SU-DHL-6 (cell line): ENCODE measurements at regions not wholly inside any gene's neighbourhood (a gene's known extent, or its start where the extent isn't known, plus 50 kb on each side); places are given as distances from the start of the nearest gene placed in this dataset.

Experiments
- H2AFZ ChIP-seq: fragments of 200-600 bp; sonication (generic); 2 replicates; pipeline ENCODE4 v1.6.1; 2014; ENCODE audit warnings: low read depth, mild to moderate bottlenecking, moderate library complexity, mixed read lengths, antibody characterized with exemption, low read length; ENCODE audit not compliant: severe bottlenecking
- H3F3A ChIP-seq: fragments of 200-600 bp; shearing (Covaris generic); 2 replicates; pipeline ENCODE4 v1.6.0; 2016; ENCODE audit warnings: antibody characterized with exemption, mild to moderate bottlenecking; ENCODE audit not compliant: insufficient read depth
- H3K27ac ChIP-seq: fragments of 200-600 bp; sonication (generic); 2 replicates; pipeline ENCODE4 v1.5.1; 2016; ENCODE audit warnings: low read depth, mild to moderate bottlenecking, low read length, moderate library complexity, mixed read lengths
- H3K27me3 ChIP-seq: fragments of 200-600 bp; sonication (generic), shearing (Covaris generic); 2 replicates; pipeline ENCODE4 v1.6.0; 2014; ENCODE audit warnings: mild to moderate bottlenecking, low read length
- H3K36me3 ChIP-seq: fragments of 200-600 bp; sonication (generic); 2 replicates; pipeline ENCODE4 v1.6.1; 2014; ENCODE audit warnings: mild to moderate bottlenecking, low read length, mixed read lengths
- H3K4me2 ChIP-seq: fragments of 300-600, 200-600 bp; shearing (Covaris generic), sonication (generic); 2 replicates; pipeline ENCODE4 v1.6.0; 2014; ENCODE audit warnings: low read length, low read depth, mild to moderate bottlenecking; ENCODE audit not compliant: poor library complexity, severe bottlenecking
- H3K4me3 ChIP-seq: fragments of 200-600 bp; sonication (generic); 2 replicates; pipeline ENCODE4 v1.5.1; 2014; ENCODE audit warnings: antibody characterized with exemption, low read length, mild to moderate bottlenecking, mixed read lengths; ENCODE audit not compliant: insufficient read depth, poor library complexity, severe bottlenecking
- H3K79me2 ChIP-seq: fragments of 200-600 bp; sonication (generic); 2 replicates; pipeline ENCODE4 v1.6.1; 2014; ENCODE audit warnings: mild to moderate bottlenecking, low read length, moderate library complexity; ENCODE audit not compliant: insufficient read depth
- H3K9ac ChIP-seq: fragments of 200-600 bp; sonication (generic); 2 replicates; pipeline ENCODE4 v1.7.0; 2014; ENCODE audit warnings: mild to moderate bottlenecking, low read length
- H3K9me2 ChIP-seq: fragments of 200-600 bp; sonication (generic); replicated peaks from 2 replicates; pipeline ENCODE4 v1.6.1; 2014; ENCODE audit warnings: low read length; ENCODE audit not compliant: insufficient read depth
- H3K9me3 ChIP-seq: fragments of 200-600 bp; sonication (generic); 2 replicates; pipeline ENCODE4 v1.6.1; 2014; ENCODE audit warnings: low read length, mixed read lengths; ENCODE audit not compliant: insufficient read depth
- H4K20me1 ChIP-seq: fragments of 200-600 bp; sonication (generic); 2 replicates; pipeline ENCODE4 v1.6.1; 2014; ENCODE audit warnings: low read depth, mild to moderate bottlenecking, antibody characterized with exemption, low read length, moderate library complexity, mixed read lengths
- EZH2phosphoT487 ChIP-seq: fragments of 200-600 bp; sonication (generic), shearing (Covaris generic); conservative IDR thresholded peaks from 2 replicates; pipeline ENCODE4 v1.6.1; 2018; ENCODE audit warnings: mild to moderate bottlenecking, antibody characterized with exemption, low read length, moderate library complexity, mixed read lengths
- TF ChIP-seq, protein P1 (sequence below): fragments of 200-600 bp; sonication (generic); IDR thresholded peaks from one replicate; pipeline ENCODE4 v1.5.1; 2017; ENCODE audit warnings: antibody characterized with exemption, mild to moderate bottlenecking, low read length, moderate library complexity; ENCODE audit not compliant: insufficient read depth, poor library complexity, severe bottlenecking

DNA sequence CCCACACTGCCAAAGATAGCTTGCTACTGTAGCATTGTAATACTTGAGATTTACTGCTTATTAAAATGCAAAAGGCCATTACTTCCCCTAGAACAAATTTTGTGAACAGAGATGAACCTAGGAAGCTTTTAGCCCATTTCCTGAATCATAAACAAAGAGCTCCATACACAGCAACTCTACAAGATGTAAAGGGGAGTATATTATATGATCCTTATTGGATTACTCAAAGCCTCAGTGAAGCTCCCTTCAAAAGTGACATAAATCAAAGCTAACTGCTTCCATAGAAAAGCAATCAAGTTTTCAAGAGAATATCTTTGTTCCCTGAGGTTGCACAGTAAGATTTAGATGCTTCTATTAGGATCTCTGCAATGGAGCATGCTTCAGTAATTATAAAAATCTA, 629.8 kb downstream of the EFNA5 start:
- Histone ChIP-seq H3K27me3 (no peaks in the 10 kb centered on the region), H3K27ac (no peak overlapping the region), H3K79me2 (no peaks in the 10 kb centered on the region)

DNA sequence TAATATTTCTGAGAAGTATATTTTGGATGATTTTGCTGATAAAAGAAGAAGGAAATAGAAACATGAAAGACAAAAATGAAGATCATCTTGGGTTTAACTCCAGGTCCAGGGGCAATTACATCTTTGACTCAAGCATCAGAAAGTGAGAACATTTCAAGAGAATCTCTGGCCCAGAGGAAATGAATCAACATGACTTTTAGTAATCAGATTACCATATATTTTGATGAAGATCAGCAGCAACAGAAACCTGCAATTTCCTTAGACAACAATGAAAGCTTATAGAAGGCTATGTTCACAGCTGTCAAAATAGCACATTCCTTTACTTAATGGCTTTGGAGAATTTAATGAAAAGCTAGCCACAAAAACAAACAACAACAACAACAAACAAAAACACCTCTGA, 638.1 kb downstream of the EFNA5 start:
- no peaks in the 10 kb centered on the region for H3K27me3 ChIP-seq
- H3F3A ChIP-seq, result no peaks in the 10 kb centered on the region
- no peak overlapping the region for H3K9ac ChIP-seq
- no peak for TF ChIP-seq EZH2phosphoT487
- TF ChIP-seq, protein P1, sequence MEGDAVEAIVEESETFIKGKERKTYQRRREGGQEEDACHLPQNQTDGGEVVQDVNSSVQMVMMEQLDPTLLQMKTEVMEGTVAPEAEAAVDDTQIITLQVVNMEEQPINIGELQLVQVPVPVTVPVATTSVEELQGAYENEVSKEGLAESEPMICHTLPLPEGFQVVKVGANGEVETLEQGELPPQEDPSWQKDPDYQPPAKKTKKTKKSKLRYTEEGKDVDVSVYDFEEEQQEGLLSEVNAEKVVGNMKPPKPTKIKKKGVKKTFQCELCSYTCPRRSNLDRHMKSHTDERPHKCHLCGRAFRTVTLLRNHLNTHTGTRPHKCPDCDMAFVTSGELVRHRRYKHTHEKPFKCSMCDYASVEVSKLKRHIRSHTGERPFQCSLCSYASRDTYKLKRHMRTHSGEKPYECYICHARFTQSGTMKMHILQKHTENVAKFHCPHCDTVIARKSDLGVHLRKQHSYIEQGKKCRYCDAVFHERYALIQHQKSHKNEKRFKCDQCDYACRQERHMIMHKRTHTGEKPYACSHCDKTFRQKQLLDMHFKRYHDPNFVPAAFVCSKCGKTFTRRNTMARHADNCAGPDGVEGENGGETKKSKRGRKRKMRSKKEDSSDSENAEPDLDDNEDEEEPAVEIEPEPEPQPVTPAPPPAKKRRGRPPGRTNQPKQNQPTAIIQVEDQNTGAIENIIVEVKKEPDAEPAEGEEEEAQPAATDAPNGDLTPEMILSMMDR, result no peak
- no peaks in the 10 kb centered on the region for H3K9me3 ChIP-seq
- H3K4me2 ChIP-seq, result no peak overlapping the region
- no peaks in the 10 kb centered on the region for H3K79me2 ChIP-seq
- H3K36me3 ChIP-seq, result no peaks in the 10 kb centered on the region
- no peak overlapping the region for H3K27ac ChIP-seq
- H4K20me1 ChIP-seq, result no peaks in the 10 kb centered on the region
- no peak overlapping the region for H3K4me3 ChIP-seq
- no peak overlapping the region for H2AFZ ChIP-seq
- no peaks in the 10 kb centered on the region for H3K9me2 ChIP-seq

More for the DNA sequence above, 629.8 kb downstream of the EFNA5 start:
- H3K4me3 ChIP-seq, result no peak overlapping the region
- H2AFZ ChIP-seq, result no peak overlapping the region
- H3K9me3 ChIP-seq, result no peaks in the 10 kb centered on the region
- TF ChIP-seq, protein P1, result no peak
- TF ChIP-seq EZH2phosphoT487, result no peak
- no peaks in the 10 kb centered on the region for H3F3A ChIP-seq
- no peaks in the 10 kb centered on the region for H3K36me3 ChIP-seq
- H3K9ac ChIP-seq, result no peak overlapping the region
- no peaks in the 10 kb centered on the region for H3K9me2 ChIP-seq
- no peaks in the 10 kb centered on the region for H4K20me1 ChIP-seq
- no peak overlapping the region for H3K4me2 ChIP-seq

DNA sequence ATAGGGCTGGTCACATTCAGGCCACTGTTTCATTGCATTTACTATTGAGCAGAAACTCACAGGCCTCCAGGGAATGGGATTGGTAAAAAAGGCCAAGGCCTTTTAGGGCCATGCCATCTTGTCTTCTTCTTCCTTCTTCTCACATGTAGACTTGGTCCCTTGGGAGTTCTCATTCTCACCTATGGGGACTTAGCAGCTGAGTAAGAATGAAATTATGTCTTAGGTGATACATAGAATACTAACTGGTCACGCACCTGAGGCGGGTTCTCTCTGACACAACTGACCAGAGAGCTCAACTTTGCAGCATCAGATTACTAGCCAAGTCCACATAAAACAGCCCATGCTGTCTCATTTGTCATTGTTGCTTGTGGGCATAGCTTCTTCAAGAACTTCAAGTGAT, 641.8 kb downstream of the EFNA5 start:
- H3K79me2 ChIP-seq, result no peaks in the 10 kb centered on the region
- no peaks in the 10 kb centered on the region for H3K36me3 ChIP-seq
- no peaks in the 10 kb centered on the region for H3K9me2 ChIP-seq

More for the DNA sequence above, 641.8 kb downstream of the EFNA5 start:
- no peak overlapping the region for H2AFZ ChIP-seq
- no peak overlapping the region for H3K27ac ChIP-seq
- no peaks in the 10 kb centered on the region for H3F3A ChIP-seq
- no peak overlapping the region for H3K4me3 ChIP-seq
- no peak overlapping the region for H3K9ac ChIP-seq
- no peaks in the 10 kb centered on the region for H3K9me3 ChIP-seq
- H3K27me3 ChIP-seq, result no peaks in the 10 kb centered on the region
- no peak for TF ChIP-seq EZH2phosphoT487
- TF ChIP-seq, protein P1, result no peak
- H4K20me1 ChIP-seq, result no peaks in the 10 kb centered on the region
- no peak overlapping the region for H3K4me2 ChIP-seq
